ACHN (cell line): ENCODE measurements at regions not wholly inside any gene's neighbourhood (a gene's known extent, or its start where the extent isn't known, plus 50 kb on each side); places are given as distances from the start of the nearest gene placed in this dataset.
"Not testable (repeated sequence)": the region's sequence is repeated elsewhere in the genome, so short reads cannot be mapped to it uniquely, and the experiment has no call there.

Source experiments
- DNase-seq: peaks from one replicate; pipeline ENCODE4 v3.0.0-alpha.2; 2015
- in situ Hi-C: cut with HindIII; loops from 2 replicates; pipeline ENCODE4 v1.10.0; 2017; ENCODE audit warnings: low sequenced_read_pairs, low pct_ligation_motif_present, low pct_unique_long_range_greater_than_20kb

DNA sequence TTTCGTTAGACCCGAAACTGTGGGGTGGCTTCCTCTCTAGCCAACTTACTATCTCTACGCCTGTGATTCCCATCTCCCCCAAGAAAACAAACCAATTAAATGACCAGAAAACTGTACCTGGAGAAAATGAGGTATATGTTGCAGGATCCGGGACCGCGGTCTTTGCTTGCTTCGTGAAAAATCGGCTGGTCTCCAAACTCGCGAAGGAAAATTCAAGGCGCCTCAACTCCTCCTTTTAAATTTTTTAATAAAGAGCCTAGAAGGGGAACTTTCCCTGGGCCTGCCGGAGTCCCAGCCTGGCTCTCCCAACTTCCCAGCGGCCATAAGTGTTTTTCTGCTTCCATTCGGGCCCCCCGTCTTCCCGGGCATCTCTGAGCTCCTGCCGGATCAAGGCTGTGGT lies 463.7 kb upstream of the ZNG1F start:
- DNase-seq, in situ Hi-C loops: not testable (repeated sequence)

GRCh38 chr9:41652100-41652713 lies 463.1 kb upstream of the ZNG1F start:
- DNase-seq, in situ Hi-C loops: not testable (repeated sequence)

GRCh38 chr9:41650086-41650485 lies 461.0 kb upstream of the ZNG1F start:
- DNase-seq, in situ Hi-C loops: not testable (repeated sequence)

- DNase-seq, in situ Hi-C loops: not testable (repeated sequence)
Measured at GRCh38 chr9:41648564-41648963, 459.4 kb upstream of the ZNG1F start.

DNA sequence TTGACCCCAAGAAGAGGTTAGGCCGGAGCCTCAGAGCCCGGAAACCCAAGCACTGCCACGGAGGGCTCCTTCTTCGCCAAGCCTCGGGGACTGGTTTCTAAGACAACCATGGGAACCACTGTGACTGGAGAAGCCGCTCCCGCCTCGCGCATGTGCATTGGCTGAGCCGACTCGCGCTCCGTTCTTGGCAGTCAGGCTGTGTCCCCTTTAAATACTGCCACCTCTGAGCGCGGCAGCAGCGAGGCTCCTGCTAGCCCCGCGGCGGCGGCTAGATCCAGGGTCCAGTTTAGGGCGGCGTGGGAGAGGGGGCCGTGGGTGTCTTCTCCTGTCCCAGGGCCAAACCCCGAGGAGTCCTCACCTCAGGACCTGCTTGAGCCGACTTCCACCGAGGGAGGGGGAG lies 457.1 kb upstream of the ZNG1F start:
- DNase-seq, in situ Hi-C loops: not testable (repeated sequence)

DNA sequence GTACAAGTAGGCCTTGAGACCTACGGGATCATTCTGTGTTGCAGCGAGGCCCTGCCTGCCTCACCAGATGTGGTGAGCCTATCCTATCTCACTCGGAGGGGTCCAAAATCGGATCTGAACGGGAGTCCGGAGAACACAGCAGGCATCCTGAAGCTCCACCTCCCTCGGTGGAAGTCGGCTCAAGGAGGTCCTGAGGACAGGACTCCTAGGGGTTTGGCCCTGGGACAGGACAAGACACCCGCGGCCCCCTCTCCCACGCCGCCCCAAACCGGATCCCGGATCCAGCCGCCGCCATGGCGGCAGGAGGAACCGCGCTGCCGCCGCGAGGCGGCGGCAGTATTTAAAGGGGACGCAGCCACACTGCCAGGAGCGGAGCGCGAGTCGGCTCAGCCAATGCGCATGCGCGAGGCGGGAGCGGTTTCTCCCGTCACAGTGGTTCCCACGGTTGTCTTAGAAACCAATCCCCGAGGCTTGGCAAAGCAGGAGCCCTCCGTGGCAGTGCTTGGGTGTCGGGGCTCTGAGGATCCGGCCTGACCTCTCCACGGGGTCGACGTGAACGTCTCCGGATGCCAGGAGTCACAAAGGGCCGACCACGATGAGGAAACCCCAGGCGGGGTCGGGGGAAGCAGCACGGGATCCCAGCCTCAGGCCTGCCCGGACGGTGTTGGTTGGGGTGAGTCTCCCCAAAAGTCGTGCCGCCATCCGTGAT lies 454.6 kb upstream of the ZNG1F start:
- in situ Hi-C loops, DNase-seq: not testable (repeated sequence)

DNA sequence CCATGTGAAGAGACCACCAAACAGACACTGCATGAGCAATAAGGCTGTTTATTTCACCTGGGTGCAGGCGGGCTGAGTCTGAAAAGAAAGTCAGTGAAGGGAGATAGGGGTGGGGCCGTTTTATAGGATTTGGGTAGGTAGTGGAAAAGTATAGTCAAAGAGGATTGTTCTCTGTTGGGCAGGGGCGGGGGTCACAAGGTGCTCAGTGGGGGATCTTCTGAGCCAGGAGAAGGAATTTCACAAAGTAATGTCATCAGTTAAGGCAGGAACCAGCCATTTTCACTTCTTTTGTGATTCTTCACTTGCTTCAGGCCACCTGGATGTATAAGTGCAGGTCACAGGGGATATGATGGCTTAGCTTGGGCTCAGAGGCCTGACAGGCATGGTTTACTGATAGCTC lies 444.6 kb upstream of the ZNG1F start:
- in situ Hi-C loops, DNase-seq: not testable (repeated sequence)

DNA sequence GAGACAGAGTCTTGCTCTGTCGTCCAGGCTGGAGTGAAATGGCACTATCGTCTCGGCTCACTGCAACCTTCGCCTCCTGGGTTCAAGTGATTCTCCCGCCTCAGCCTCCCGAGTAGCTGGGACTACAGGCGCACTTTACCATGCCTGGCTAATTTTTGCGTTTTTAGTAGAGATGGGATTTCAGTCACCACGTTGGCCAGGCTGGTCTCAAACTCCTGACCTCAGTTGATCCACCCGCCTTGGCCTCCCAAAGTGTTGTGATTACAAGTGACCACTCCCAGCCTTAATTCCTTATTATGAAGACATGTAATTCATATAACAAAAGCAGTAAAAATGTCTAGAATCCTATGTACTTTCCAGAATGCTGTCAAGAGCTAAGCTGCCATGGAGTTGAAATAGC lies 434.5 kb upstream of the ZNG1F start:
- DNase-seq, in situ Hi-C loops: not testable (repeated sequence)

DNA sequence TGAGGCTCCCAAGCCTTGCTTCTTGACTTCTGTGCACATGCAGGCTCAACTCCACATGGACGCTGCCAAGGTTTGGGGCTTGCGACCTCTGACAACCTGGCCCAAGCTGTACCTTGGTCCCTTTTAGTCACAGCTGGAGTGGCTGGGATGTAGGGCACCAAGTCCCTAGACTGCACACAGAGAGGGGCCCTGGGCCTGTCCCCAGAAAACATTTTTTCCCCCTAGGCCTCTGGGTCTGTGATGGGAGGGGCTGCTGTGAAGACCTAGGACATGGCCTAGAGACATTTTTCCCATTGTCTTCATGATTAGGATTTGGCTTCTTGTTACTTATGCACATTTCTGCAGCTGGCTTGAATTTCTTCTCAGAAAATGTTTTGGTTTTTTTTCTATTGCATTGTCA lies 430.1 kb upstream of the ZNG1F start:
- in situ Hi-C loops, DNase-seq: not testable (repeated sequence)

DNA sequence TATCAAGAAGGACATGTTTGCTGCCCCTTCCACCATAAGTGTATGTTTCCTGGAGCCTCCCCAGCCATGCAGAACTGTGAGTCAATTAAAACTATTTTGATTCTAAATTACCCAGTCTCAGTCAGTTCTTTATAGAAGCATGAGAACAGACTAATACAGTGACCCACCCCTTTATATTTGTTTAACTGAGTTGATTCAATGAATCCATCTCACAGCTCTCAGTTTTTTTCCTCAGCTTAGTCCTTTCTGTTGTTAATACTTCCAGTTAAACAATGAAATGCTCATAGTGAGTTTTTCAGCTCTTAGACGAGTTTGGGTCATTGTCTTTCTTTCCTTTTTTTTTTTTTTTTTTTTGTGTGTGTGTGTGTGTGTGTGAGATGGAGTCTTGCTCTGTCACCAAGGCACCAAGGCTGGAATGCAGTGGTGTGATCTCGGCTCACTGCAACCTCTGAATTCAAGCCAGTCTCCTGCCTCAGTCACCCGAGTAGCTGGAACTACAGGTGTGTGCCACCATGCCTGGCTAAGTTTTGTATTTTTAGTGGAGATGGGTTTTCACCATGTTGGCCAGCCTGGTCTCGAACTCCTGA lies 417.9 kb upstream of the ZNG1F start:
- in situ Hi-C loops, DNase-seq: not testable (repeated sequence)

- DNase-seq, in situ Hi-C loops: not testable (repeated sequence)
Measured at GRCh38 chr9:41565572-41565971, 376.5 kb upstream of the ZNG1F start.
